ENCODE measurements at regions not wholly inside any gene's neighbourhood (a gene's known extent, or its start where the extent isn't known, plus 50 kb on each side); places are given as distances from the start of the nearest gene placed in this dataset.

- TF ChIP-seq, protein P1, sequence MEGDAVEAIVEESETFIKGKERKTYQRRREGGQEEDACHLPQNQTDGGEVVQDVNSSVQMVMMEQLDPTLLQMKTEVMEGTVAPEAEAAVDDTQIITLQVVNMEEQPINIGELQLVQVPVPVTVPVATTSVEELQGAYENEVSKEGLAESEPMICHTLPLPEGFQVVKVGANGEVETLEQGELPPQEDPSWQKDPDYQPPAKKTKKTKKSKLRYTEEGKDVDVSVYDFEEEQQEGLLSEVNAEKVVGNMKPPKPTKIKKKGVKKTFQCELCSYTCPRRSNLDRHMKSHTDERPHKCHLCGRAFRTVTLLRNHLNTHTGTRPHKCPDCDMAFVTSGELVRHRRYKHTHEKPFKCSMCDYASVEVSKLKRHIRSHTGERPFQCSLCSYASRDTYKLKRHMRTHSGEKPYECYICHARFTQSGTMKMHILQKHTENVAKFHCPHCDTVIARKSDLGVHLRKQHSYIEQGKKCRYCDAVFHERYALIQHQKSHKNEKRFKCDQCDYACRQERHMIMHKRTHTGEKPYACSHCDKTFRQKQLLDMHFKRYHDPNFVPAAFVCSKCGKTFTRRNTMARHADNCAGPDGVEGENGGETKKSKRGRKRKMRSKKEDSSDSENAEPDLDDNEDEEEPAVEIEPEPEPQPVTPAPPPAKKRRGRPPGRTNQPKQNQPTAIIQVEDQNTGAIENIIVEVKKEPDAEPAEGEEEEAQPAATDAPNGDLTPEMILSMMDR (IDR thresholded peaks at IDR 0.05) = no peak
- TF ChIP-seq POLR2A (IDR thresholded peaks at IDR 0.05) = no peak
Measured at GRCh38 chr12:111283521-111283920, 85.4 kb downstream of the PHETA1 start.
